Posterior vena cava (tissue), 2 donors: ENCODE measurements at regions not wholly inside any gene's neighbourhood (a gene's known extent, or its start where the extent isn't known, plus 50 kb on each side); places are given as distances from the start of the nearest gene placed in this dataset.
A peak's percentile ranks its signal among the peaks of the same experiment; 100 is the strongest.
"Not testable (repeated sequence)": the region's sequence is repeated elsewhere in the genome, so short reads cannot be mapped to it uniquely, and the experiment has no call there.

ENCODE experiments used
- DNase-seq: peaks from one replicate; pipeline ENCODE4 v3.0.0-alpha.2; 2020; ENCODE audit warnings: low spot score
- intact Hi-C, 2 donors: fragments of 100-400 bp; cut with DNase I; formaldehyde crosslinking; loops; one replicate each; pipeline versions ENCODE4 v1.14.1 to v1.14.2; 2022 to 2023
- donor health status: DM: yes; HTN: yes; CAD: no.
- donor health status: DM: yes; HTN: yes; CAD: no.

- DNase-seq, result no peak
- intact Hi-C loops, result no loop called here
Measured at GRCh38 chr11:91082255-91082654, 859.4 kb upstream of the CHORDC1 start.

- no peak for DNase-seq
Measured at GRCh38 chr11:91081440-91082043, 858.7 kb upstream of the CHORDC1 start.

DNA sequence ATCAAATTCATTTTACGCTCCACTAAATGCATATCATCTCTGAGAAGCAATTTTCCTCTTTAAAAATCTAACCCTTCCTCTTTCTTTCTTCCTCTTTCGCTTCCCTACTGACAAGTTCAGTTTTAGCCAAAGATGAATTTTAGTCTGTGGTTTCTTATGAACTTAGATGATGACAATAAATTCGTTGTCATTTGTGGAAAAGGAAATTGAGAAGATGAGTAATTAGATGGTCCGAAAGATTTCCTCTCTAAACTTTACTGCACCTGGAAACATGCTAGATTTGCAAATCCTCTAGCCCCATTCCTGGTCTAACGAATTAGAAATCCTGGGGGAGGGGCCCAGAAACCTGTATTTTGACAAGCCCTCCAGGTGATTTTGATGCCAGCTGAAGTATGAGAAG is 855.4 kb upstream of the CHORDC1 start:
- intact Hi-C loops, result no loop called here
- DNase-seq, result no peak

More at GRCh38 chr11:91081440-91082043, 858.7 kb upstream of the CHORDC1 start:
- intact Hi-C loops, result no loop called here

GRCh38 chr11:91075032-91075695 is 852.3 kb upstream of the CHORDC1 start:
- intact Hi-C loops, result no loop called here
- DNase-seq, result no peak

GRCh38 chr11:91067666-91068065 is 844.8 kb upstream of the CHORDC1 start:
- intact Hi-C loops, result no loop called here
- DNase-seq, result no peak

- intact Hi-C loops, result no loop called here
- no peak for DNase-seq
Measured at GRCh38 chr11:91066456-91067047, 843.7 kb upstream of the CHORDC1 start.

DNA sequence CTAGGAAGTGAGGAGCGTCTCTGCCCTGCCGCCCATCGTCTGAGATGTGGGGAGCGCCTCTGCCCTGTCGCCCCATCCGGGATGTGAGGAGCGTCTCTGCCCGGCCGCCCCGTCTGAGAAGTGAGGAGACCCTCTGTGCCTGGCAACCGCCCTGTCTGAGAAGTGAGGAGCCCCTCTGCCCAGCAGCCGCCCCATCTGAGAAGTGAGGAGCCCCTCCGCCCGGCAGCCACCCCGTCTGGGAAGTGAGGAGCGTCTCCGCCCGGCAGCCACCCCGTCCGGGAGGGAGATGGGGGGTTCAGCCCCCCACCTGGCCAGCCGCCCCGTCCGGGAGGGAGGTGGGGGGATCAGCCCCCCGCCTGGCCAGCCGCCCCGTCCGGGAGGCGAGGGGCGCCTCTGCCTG is 840.5 kb upstream of the CHORDC1 start:
- intact Hi-C loops, result not testable (repeated sequence)
- DNase-seq, result peak; percentile 69

DNA sequence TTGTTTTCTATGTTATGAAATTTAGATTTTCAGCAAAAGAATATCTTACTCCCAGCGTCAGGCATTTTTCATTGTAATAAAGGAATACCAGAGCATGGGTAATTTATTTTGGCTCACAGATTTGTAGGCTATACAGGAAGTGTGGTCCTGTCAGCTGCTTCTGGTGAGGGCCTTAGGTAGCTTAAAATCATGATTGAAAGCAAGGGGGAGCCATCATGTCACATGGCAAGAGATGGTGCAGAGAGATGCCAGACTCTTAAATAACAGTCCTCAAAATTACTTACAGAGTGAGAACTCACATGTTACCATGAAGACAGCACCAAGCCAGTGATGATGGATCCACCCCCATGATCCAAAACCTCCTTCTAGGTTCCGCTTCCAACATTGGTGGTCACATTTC is 825.0 kb upstream of the CHORDC1 start:
- no peak for DNase-seq
- intact Hi-C loops, result no loop called here

DNA sequence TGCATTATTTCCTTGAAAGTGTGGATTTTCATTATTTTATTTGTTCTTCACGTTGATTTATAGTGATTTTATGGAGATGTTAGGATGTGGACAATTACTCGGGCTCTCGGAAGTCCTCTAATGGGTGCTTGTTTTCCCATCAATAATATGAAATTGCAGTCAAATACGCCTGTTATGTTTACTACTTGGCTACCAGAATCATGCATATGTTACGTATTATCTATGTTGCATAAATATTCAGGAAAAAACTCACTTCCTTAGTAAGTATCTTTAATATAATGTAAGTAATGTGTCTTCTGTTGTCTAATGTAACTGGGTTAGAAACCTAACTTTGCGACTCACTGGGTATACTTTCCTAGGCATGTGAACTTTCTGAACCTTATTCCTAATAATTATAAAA is 823.4 kb upstream of the CHORDC1 start:
- DNase-seq, result no peak
- intact Hi-C loops, result no loop called here

- intact Hi-C loops, result no loop called here
- no peak for DNase-seq
Measured at GRCh38 chr11:91041626-91042025, 818.8 kb upstream of the CHORDC1 start.

DNA sequence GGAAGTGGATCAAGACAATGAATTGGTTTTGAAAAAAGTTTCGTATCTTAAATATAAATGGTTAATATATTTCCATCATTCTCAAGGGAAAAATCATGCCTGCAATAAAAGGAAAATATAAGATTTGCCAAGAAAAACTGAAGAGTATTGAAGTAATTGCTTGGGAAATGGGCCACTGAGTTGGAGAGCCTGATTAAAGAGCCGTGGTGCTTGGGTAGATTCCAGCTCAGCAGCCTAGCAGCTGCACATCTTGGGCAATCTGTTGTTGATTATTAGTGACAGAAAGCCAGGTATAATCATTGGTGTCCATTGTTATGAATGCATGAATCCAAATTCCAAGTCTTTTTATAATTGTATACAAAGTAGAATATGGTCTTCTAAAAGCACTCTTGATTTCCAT is 800.9 kb upstream of the CHORDC1 start:
- no peak for DNase-seq
- intact Hi-C loops, result no loop called here

DNA sequence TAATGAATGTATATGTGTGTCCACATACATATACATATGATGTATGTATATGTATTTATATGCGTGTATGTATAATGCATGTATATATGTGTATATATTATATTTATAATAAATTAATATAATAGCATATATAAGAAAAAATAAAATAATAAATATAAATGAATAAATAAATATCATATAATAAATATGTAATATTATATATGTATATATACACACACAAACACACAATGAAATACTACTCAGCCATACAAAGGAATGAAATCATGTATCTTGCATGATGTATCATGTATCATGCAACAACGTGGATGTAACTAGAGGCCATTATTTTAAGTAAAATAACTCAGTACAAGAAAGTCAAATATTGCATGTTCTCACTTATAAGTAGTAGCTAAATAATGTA is 788.7 kb upstream of the CHORDC1 start:
- intact Hi-C loops, result no loop called here

DNA sequence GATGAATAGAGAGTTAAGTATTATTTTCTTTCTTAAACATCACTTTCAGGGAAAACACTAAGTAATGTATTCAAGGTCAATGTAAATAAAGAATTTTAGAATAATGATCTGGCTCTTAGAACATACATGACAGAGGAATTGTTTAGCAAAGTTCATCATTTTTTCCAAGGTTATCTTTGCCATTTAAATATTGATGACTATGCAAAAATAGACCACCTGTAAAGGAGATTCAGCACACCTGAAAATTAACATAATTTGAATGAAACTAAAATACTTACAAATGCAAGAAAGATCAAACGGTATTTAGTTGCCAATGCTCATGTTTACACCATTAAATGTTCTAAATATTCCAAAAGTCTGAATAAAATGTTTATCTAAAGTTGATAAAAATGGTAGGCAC is 782.6 kb upstream of the CHORDC1 start:
- intact Hi-C loops, result no loop called here
- no peak for DNase-seq

More for the DNA sequence above, 788.7 kb upstream of the CHORDC1 start:
- DNase-seq, result no peak

- DNase-seq, result no peak
- intact Hi-C loops, result no loop called here
Measured at GRCh38 chr11:90997241-90997640, 774.4 kb upstream of the CHORDC1 start.

GRCh38 chr11:90972159-90972558 is 749.3 kb upstream of the CHORDC1 start:
- intact Hi-C loops, DNase-seq: not testable (repeated sequence)

- intact Hi-C loops, result no loop called here
- no peak for DNase-seq
Measured at GRCh38 chr11:90947930-90948329, 725.1 kb upstream of the CHORDC1 start.

- no peak for DNase-seq
- intact Hi-C loops, result no loop called here
Measured at GRCh38 chr11:90930252-90930651, 707.4 kb upstream of the CHORDC1 start.

- intact Hi-C loops, result no loop called here
- no peak for DNase-seq
Measured at GRCh38 chr11:90919332-90919731, 696.5 kb upstream of the CHORDC1 start.

DNA sequence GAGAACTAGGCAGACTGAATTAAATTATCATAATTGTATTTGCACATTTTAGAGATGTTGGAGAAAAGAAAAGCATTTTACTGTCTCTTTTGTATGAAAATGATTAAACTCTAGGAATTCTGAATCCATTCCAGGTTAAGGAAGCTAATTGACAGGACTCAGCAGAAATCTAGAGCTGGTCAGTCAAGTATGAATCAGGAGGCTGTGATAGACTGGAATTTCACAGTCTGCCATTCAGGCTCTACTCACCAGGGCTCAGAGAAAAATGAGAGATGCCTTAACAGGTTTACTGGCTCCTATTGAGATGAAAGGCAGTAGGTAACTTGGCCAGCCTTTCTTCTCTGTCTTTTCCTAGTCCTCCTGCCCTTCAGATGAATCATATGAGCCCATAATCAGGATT is 693.9 kb upstream of the CHORDC1 start:
- intact Hi-C loops, result no loop called here
- no peak for DNase-seq

GRCh38 chr11:90913131-90913668 is 690.4 kb upstream of the CHORDC1 start:
- no peak for DNase-seq
- intact Hi-C loops, result no loop called here

DNA sequence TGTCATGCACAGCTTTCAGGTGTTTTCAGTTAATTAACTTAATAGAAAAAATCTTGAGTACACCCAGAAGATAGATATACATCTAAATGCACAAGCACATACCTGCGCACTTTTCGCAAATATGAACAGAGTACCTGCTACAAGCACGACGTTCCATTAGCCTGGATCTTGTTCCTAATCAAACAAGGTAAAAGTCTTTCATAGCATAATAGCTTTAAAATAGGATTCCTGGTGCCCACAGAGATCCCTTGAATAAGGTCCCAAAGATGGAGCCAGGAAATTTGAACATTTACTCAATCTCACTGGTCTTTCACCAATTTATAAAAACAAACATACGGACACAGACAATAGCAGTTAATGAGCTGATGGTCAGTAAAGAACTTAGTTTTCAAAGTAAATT is 689.8 kb upstream of the CHORDC1 start:
- DNase-seq, result no peak
- intact Hi-C loops, result no loop called here
